C4-2B (cell line): ENCODE measurements at regions not wholly inside any gene's neighbourhood (a gene's known extent, or its start where the extent isn't known, plus 50 kb on each side); places are given as distances from the start of the nearest gene placed in this dataset.

Experiments
- CTCF ChIP-seq: fragments of 450-650 bp; conservative IDR thresholded peaks from 2 replicates; pipeline ENCODE4 v1.5.1; 2017; ENCODE audit warnings: mild to moderate bottlenecking
- ZFX ChIP-seq: fragments of 450-650 bp; IDR thresholded peaks from 2 replicates; pipeline ENCODE4 v1.6.1; 2017

GRCh38 chr3:103137830-103138229, 703.0 kb downstream of the ZPLD1 start:
- TF ChIP-seq CTCF = no peak
- TF ChIP-seq ZFX = no peak
